Stimulated activated CD8-positive, alpha-beta memory T cell treated with anti-CD3 and anti-CD28 coated beads, Interleukin-15, amount 100 ng/mL, for 1 hour (primary cell): ENCODE measurements at regions not wholly inside any gene's neighbourhood (a gene's known extent, or its start where the extent isn't known, plus 50 kb on each side); places are given as distances from the start of the nearest gene placed in this dataset.
"Not testable (repeated sequence)": the region's sequence is repeated elsewhere in the genome, so short reads cannot be mapped to it uniquely, and the experiment has no call there.

Experiments used
- DNase-seq: peaks from one replicate; pipeline ENCODE4 v3.0.0-alpha.2; 2020; ENCODE audit warnings: low read depth

DNA sequence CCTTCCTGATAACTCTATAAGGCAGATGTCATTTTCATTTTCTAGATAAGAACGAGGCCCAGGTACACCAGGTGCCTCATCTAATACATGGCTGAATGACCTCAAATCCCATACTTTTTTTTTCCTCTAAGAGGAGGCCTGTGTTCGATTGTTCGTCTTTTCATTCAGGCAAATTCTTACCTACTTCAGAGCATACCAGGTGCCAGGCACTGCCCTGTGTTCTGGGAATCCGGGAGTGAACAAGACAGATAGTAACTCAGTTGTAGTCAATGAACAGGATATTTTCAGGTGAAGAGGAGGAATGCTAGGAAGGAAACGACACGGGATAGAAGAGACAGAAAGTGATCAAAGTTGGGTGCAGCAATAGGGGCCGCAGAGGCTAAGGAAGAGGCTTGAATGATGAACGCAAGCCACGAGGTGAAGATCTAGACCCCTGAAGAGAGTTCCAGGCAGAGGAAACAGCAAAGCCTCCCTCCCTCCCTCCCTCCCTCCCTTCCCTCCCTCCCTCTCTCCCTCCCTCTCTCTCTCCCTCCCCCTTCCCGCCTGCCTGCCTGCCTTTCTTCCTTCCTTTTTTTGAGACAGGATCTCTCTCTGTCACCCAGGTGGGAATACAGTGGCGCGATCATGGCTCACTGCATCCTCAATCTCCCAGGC, 150.1 kb upstream of the ZNF217 start:
- DNase-seq, result no peak

- no peak for DNase-seq
Measured at GRCh38 chr20:53742685-53743081, 149.0 kb upstream of the ZNF217 start.

- no peak for DNase-seq
Measured at GRCh38 chr20:53741726-53742028, 148.0 kb upstream of the ZNF217 start.

- no peak for DNase-seq
Measured at GRCh38 chr20:53739799-53740785, 146.5 kb upstream of the ZNF217 start.

- DNase-seq, result no peak
Measured at GRCh38 chr20:53738945-53739798, 145.5 kb upstream of the ZNF217 start.

GRCh38 chr20:53738039-53738944, 144.7 kb upstream of the ZNF217 start:
- DNase-seq, result no peak

DNA sequence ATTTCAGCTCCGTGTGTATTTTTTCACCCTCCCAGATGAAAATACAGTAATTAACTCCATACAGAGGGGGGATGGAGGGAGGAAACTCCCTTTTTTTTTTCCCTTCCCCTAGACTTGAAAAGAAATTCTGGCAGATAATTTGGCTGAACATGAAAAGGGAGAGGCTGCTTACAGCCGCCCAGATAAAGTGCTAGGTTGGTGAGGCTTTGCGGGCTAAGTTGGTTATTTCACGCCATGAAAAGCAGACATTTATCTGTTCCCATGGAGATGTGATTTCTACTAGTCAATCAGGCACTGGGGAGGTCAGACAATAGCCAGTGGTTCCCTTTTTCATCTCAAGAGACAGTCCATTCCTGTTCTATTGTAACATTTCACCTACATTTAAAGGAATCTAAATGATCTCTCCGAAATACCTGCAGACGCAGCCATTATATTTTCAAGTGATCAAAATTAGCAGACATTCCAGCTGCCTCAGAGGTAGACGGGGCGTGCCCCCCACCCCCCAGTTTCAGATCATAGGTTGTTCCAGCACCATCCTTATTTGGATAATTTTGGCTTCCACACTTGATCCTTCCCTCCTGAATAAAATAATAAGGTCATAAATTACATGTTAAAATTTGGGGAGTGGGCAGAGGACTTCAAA, 143.9 kb upstream of the ZNF217 start:
- DNase-seq, result no peak

DNA sequence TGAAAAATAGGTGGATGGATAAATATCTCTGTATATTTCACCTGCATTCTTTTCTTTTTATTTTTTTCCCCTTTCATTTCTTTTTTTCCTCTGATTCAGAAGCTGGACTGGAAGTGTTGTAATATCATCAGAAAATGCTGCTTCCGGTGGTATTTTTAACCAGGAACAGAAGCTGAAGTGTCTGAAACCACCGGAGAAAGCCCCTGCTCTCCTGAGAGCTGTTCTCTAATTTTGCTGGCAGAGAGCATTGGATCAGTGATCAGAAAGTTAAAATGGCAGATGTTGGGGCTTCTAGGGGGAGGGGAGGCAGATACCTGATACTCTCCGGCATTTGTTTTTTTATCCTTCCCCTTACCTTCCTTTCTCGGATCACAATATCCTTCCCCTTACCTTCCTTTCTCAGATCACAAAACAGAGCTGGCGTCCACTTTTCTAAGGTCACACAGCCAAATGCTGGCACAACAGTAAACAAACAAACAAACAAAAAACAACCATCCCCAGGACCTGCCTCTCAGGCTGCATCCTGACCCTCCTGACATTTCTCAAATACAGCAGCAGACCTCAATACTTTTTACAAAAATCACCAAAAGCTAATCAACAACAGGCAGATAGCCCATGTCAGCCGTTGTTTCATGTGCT, 143.2 kb upstream of the ZNF217 start:
- no peak for DNase-seq

GRCh38 chr20:53736122-53736756, 142.6 kb upstream of the ZNF217 start:
- no peak for DNase-seq

GRCh38 chr20:53735536-53736050, 142.0 kb upstream of the ZNF217 start:
- DNase-seq, result no peak

DNA sequence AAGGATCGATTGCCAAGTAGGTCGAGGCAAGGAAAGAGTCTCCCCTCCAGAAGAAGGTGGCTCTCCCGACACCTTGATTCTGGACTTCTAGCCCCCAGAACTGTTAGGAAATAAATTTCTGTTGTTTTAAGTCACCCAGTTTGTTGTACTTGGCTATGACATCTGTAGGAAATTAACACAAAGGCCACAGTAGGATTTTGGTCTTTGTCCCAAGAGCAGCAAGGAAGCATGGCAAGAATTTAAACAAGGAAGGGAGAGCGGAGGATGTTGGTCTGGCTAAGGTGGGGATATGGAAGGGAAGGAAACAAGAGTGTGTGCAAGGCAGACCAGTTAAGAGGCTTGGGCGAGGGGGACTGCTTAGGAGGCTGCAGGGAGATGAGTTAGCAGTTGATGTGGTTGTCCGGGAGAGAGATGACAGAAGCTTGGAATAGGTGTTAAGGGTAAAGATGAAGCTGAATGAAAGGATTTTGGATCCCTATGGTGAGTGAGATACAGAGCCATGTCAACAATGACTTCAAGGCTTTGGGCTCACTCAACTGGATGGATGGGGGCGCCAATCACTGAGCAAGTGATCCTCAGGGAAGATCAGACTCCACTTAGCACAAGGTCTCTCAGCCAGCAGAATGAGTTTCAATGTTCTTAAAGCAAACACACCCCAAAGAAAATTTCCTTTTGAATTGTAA, 140.5 kb upstream of the ZNF217 start:
- no peak for DNase-seq

- no peak for DNase-seq
Measured at GRCh38 chr20:53731595-53731994, 138.0 kb upstream of the ZNF217 start.

GRCh38 chr20:53728359-53728758, 134.7 kb upstream of the ZNF217 start:
- DNase-seq, result no peak

DNA sequence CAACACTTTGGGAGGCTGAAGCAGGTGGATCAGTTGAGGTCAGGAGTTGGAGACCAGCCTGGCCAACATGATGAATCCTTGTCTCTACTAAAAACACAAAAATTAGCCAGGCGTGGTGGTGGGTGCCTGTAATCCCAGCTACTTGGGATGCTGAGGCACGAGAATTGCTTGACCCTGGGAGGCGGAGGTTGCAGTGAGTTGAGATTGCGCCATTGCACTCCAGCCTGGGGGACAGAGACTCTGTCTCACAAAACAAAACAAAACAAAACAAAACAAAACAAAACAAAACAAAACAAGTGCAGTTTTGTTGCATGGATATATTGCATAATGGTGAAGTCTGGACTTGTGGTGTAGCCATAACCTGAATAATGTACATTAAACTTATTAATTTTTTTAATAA, 133.6 kb upstream of the ZNF217 start:
- not testable (repeated sequence) for DNase-seq

GRCh38 chr20:53725575-53725970, 131.9 kb upstream of the ZNF217 start:
- DNase-seq, result no peak

DNA sequence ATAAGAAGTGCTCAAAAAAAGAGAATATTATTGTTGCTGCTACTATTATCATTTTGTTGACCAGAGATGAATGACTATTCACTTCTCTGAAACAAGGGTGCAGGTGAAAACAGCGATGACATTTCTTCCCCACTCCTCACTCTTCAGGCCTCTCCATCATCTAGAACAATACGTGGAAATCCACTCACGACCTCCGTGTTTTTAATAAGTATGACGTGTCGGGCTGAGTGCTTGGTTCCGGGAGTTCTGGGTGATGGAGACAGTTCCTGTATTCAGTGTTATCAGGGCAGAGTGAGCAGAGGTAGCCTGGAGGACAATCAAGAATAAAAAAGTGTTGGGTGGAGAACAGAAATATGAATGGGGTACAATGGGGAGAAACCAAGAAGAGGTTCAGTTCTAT, 130.0 kb upstream of the ZNF217 start:
- no peak for DNase-seq

DNA sequence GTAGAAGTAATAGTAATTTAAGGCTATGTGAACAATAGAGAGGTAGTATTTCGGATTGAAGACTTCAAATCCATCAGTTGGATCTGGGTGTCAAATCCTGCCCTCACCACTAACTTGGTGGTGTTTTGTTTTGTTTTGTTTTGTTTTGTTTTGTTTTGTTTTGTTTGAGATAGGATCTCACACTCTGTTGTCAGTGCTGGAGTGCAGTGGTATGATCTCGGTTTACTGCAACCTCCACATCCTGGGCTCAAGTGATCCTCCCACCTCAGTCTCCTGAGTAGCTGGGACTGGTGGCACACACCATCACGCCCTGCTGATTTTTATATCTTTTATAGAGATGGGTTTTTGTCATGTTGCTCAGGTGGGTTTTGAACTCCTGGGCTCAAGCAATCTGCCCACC, 129.4 kb upstream of the ZNF217 start:
- no peak for DNase-seq

DNA sequence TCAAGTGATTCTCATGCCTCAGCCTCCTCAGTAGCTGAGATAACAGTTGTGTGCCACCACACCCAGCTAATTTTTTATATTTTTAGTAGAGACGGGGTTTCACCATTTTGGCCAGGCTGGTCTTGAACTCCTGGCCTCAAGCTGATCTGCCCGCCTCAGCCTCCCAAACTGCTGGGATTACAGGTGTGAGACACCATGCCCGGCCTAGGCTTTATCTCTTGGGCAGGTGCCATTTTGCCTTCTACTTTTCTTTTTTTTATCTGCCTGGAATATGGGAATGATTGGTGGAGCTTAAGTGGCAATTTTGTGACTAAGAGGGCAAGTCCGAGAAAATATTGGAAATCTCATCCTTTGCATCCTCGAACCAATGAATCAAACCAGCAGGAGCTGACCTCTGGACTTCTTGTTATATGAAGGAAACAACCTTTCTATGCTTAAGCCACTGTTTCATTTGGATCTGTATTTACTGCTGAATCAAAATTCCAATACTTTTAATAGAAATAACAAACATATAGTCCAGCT, 128.9 kb upstream of the ZNF217 start:
- no peak for DNase-seq

DNA sequence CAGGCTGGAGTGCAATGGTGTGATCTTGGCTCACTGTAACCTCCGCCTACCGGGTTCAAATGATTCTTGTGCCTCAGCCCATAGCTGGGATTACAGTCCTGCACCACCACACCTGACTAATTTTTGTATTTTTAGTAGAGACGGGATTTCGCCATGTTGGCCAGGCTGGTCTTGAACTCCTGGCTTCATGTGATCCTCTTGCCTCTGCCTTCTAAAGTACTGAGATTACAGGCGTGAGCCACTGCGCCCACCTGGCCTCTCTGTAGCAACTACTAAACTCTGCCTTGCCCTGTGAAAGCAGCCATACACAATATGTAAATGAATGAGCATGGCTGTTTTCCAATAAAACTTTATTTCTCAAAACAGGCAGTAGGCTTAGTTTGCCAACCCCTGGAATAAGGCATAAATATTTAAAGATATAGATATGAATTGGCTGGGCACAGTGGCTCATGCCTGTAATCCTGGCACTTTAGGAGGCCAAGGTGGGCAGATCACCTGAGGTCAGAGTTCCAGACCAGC, 127.9 kb upstream of the ZNF217 start:
- not testable (repeated sequence) for DNase-seq
